Neutrophil (primary cell): ENCODE measurements at regions not wholly inside any gene's neighbourhood (a gene's known extent, or its start where the extent isn't known, plus 50 kb on each side); places are given as distances from the start of the nearest gene placed in this dataset.

Source experiments
- H3K27ac ChIP-seq: fragments of 200-600 bp; sonication (generic); 2 replicates; pipeline ENCODE4 v1.5.1; 2016; ENCODE audit warnings: mild to moderate bottlenecking, moderate library complexity
- H3K27me3 ChIP-seq: fragments of 200-600 bp; sonication (generic); 2 replicates; pipeline ENCODE4 v1.6.0; 2016; ENCODE audit warnings: mild to moderate bottlenecking
- H3K36me3 ChIP-seq: fragments of 200-600 bp; sonication (generic); 2 replicates; pipeline ENCODE4 v1.5.1; 2017
- H3K4me1 ChIP-seq, 2 experiments: fragments of 200-600 bp in 1 of 2; sonication (generic) in 1 of 2; 1 replicate in 1 of 2; 2 replicates in 1 of 2; pipeline versions ENCODE4 v1.5.1 to v1.6.1; 2013 to 2016; ENCODE audit warnings: low read depth in 1 of 2, low read length in 1 of 2, mild to moderate bottlenecking in 1 of 2, moderate library complexity in 1 of 2; ENCODE audit not compliant: control insufficient read depth in 1 of 2, insufficient read depth in 1 of 2
- H3K4me3 ChIP-seq, 2 experiments: fragments of 200-600 bp in 1 of 2; sonication (generic) in 1 of 2; 1 replicate in 1 of 2; 2 replicates in 1 of 2; pipeline ENCODE4 v1.5.1; 2013 to 2016; ENCODE audit warnings: low read depth in 1 of 2, low read length in 1 of 2, mild to moderate bottlenecking in 1 of 2, moderate library complexity in 1 of 2
- H3K9me3 ChIP-seq: fragments of 200-600 bp; sonication (generic); 2 replicates; pipeline ENCODE4 v1.5.1; 2016
- TF ChIP-seq, protein P1 (sequence below): fragments of 200-600 bp; sonication (generic); IDR thresholded peaks from 2 replicates; pipeline ENCODE4 v1.5.1; 2016; ENCODE audit warnings: antibody characterized with exemption

DNA sequence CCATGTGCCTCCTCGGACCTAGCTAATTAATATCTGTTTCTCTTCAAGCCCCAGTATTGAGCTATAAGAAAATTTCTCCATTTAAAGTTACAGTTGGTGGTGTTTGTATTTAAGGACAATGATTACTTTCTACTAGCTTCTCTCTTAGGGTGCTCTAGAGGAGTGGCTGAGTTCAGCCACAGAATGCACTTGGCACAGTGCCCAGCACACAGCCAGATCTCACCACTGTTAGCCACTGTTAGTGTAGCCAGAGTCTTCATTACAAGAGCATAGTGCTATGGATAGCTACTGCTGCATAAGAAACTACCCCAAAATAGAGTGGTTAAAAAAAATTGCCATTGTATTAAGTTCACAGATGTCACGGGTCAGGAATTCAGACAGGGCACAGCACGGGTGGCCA, 421.3 kb downstream of the BCOR start:
- TF ChIP-seq, protein P1, sequence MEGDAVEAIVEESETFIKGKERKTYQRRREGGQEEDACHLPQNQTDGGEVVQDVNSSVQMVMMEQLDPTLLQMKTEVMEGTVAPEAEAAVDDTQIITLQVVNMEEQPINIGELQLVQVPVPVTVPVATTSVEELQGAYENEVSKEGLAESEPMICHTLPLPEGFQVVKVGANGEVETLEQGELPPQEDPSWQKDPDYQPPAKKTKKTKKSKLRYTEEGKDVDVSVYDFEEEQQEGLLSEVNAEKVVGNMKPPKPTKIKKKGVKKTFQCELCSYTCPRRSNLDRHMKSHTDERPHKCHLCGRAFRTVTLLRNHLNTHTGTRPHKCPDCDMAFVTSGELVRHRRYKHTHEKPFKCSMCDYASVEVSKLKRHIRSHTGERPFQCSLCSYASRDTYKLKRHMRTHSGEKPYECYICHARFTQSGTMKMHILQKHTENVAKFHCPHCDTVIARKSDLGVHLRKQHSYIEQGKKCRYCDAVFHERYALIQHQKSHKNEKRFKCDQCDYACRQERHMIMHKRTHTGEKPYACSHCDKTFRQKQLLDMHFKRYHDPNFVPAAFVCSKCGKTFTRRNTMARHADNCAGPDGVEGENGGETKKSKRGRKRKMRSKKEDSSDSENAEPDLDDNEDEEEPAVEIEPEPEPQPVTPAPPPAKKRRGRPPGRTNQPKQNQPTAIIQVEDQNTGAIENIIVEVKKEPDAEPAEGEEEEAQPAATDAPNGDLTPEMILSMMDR, result no peak
- H3K36me3 ChIP-seq, result no peaks in the 10 kb centered on the region
- no peak overlapping the region for H3K27ac ChIP-seq
- H3K4me1 ChIP-seq, result no peaks in the 10 kb centered on the region
- H3K27me3 ChIP-seq, result no peaks in the 10 kb centered on the region
- H3K4me3 ChIP-seq, result no peak overlapping the region
- no peaks in the 10 kb centered on the region for H3K9me3 ChIP-seq

DNA sequence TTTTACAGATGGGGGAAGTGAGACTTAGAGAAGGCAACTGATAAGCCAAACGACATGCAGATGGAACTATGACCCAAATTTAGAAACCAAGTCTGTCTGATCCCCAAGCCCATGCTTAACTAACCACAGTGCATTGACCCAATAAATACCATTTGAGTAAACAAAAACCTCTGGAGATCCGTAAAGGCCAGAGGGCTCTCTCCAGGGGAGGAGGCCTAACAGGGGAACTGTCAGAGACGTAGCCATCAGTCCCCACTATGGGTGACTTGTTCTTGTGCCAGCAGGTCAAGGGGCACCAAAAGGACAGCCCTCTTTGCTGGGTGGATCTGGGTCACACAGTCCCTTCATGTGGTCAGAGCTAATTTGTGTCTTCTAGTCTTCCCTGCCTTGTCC, 420.2 kb downstream of the BCOR start:
- Histone ChIP-seq H3K36me3 (no peaks in the 10 kb centered on the region), H3K27me3 (no peaks in the 10 kb centered on the region), H3K9me3 (no peaks in the 10 kb centered on the region), H3K27ac (no peak overlapping the region), H3K4me3 (no peak overlapping the region), H3K4me1 (no peaks in the 10 kb centered on the region)
- TF ChIP-seq, protein P1, result no peak

DNA sequence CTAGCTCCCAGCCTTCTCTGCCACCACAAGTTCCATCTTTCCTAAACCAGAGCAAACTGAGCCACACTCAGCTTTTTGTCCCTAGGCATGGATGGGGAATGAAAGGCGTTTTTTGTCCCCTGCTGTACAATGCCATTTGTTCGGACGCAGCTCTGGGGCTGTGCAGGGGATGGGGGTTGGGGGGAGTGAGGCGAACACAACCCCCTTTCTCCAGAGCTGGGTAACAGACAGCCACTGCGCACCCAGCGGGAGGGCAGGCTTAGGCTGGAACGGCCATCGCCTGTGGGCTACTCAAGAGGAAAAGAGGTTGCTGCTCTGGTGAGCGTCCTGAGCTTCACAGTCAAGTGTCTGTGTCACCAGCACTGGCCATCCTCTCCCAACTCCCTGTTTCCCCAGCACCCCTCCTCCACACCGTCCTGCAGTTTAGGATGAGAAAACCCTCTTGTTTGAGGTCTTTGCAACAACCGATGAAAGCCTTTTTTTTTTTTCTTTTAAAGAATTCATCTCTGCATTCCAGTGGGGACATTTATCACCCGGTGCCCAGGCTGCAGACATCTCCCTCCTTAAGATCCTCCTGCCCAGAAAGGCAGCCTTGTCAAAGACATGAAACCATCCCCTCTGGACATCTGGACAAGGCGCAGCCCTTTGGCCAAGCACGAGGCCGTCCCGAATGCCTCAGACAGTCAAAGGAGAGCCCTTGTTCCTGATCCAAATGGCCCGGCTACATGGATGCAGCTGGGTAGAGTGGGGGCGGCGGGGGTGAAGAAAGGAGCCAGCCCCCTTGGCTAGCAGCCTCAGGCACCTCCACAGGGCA, 419.6 kb downstream of the BCOR start:
- no peaks in the 10 kb centered on the region for H3K4me1 ChIP-seq
- H3K27me3 ChIP-seq, result no peaks in the 10 kb centered on the region
- H3K27ac ChIP-seq, result no peak overlapping the region
- H3K9me3 ChIP-seq, result no peaks in the 10 kb centered on the region
- no peaks in the 10 kb centered on the region for H3K36me3 ChIP-seq
- TF ChIP-seq, protein P1, result no peak
- H3K4me3 ChIP-seq, result no peak overlapping the region

DNA sequence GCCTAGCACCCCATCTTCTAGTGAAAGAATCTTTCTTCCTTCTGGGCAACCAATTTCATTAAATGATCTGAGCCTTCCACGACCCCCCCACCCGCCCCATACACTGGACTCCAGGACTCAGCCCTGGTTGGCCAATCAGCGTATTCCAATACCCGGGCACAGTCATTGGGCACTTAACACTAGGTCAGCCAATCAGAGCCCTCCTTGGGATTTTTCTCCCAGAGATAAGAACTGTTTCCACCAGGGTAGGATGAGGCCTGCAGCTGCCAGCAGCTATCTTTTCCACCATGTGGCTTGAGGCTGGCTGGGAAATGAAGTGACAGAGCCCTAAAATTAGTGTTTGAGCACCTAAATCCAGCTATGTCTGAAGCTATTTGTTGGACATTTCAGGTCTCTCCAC, 418.8 kb downstream of the BCOR start:
- TF ChIP-seq, protein P1, result no peak
- H3K36me3 ChIP-seq, result no peaks in the 10 kb centered on the region
- no peaks in the 10 kb centered on the region for H3K4me1 ChIP-seq
- no peaks in the 10 kb centered on the region for H3K27me3 ChIP-seq
- no peak overlapping the region for H3K27ac ChIP-seq
- no peak overlapping the region for H3K4me3 ChIP-seq
- no peaks in the 10 kb centered on the region for H3K9me3 ChIP-seq

DNA sequence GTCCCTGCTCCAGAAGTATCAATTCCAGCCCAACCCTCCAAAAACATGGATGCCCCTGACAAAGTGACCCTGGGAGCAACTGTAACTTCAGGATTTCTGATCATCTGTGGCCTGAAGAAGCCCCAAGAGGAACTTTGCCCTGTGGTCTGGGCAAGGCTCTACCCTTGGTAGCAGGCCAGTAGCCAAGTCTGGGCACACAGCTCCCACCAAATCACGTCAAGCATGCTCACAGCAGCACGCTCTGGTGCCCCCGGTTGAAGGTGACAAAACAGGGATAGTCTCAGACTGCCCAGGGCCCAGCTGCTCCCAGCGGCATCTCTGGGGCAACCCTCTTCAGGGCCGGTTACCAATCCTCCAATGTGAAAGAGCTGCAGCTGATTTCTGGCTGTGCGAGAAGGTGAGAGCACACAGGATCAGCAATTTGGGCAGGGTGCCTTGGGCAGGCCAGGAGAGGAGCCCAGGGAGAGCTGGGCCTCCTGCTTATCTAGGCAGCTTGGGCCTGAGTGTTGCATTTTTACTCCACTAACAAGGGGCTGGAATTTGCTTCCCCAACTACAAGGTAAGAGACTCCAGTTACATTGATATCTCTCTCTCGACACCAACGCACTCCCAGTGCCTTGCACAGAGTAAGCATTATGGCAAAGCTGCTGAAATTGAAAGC, 418.1 kb downstream of the BCOR start:
- no peak overlapping the region for H3K27ac ChIP-seq
- TF ChIP-seq, protein P1, result no peak
- no peak overlapping the region for H3K4me3 ChIP-seq
- H3K9me3 ChIP-seq, result no peaks in the 10 kb centered on the region
- no peaks in the 10 kb centered on the region for H3K4me1 ChIP-seq
- no peaks in the 10 kb centered on the region for H3K27me3 ChIP-seq
- no peaks in the 10 kb centered on the region for H3K36me3 ChIP-seq
